Mucosa of rectum (tissue), 2 donors: ENCODE measurements at regions not wholly inside any gene's neighbourhood (a gene's known extent, or its start where the extent isn't known, plus 50 kb on each side); places are given as distances from the start of the nearest gene placed in this dataset.
"Not testable (repeated sequence)": the region's sequence is repeated elsewhere in the genome, so short reads cannot be mapped to it uniquely, and the experiment has no call there.

Source experiments
- H3K27ac ChIP-seq, 2 donors: one replicate each; pipeline ENCODE4 v1.7.0; 2013; ENCODE audit warnings: inconsistent platforms in 2 of 2, low read depth in 2 of 2, low read length in 2 of 2
- H3K27me3 ChIP-seq, 2 donors: one replicate each; pipeline ENCODE4 v1.7.0; 2013; ENCODE audit warnings: low read length in 2 of 2; ENCODE audit not compliant: control insufficient read depth in 2 of 2, insufficient read depth in 2 of 2
- H3K36me3 ChIP-seq, 2 donors: one replicate each; pipeline ENCODE4 v1.7.0; 2013; ENCODE audit warnings: low read length in 2 of 2; ENCODE audit not compliant: control insufficient read depth in 2 of 2, insufficient read depth in 2 of 2
- H3K4me1 ChIP-seq, 2 donors: one replicate each; pipeline ENCODE4 v1.7.0; 2013; ENCODE audit warnings: low read length in 2 of 2, mild to moderate bottlenecking in 1 of 2; ENCODE audit not compliant: control insufficient read depth in 2 of 2, insufficient read depth in 2 of 2
- H3K4me3 ChIP-seq, 2 donors: one replicate each; pipeline ENCODE4 v1.7.0; 2013; ENCODE audit warnings: low read length in 2 of 2
- H3K9ac ChIP-seq, 2 donors: one replicate each; pipeline ENCODE4 v1.7.0; 2013; ENCODE audit warnings: low read length in 2 of 2, low read depth in 1 of 2, mild to moderate bottlenecking in 1 of 2
- H3K9me3 ChIP-seq, 2 donors: one replicate each; pipeline ENCODE4 v1.7.0; 2013; ENCODE audit warnings: low read length in 2 of 2; ENCODE audit not compliant: control insufficient read depth in 2 of 2
- donor health status: healthy.
- donor health status: Normal muscosa, but diverticular disease.

GRCh38 chr20:48120120-48120519, 334.8 kb upstream of the SULF2 start:
- Histone ChIP-seq H3K4me1 (no peaks in the 10 kb centered on the region), H3K9ac (no peak overlapping the region), H3K27ac (no peak overlapping the region), H3K36me3 (no peaks in the 10 kb centered on the region), H3K9me3 (no peaks in the 10 kb centered on the region), H3K4me3 (no peak overlapping the region), H3K27me3 (no peaks in the 10 kb centered on the region)

GRCh38 chr20:48119389-48119788, 334.1 kb upstream of the SULF2 start:
- not testable (repeated sequence) for H3K27ac ChIP-seq, H3K27me3 ChIP-seq, H3K36me3 ChIP-seq, H3K4me3 ChIP-seq, H3K4me1 ChIP-seq, H3K9me3 ChIP-seq, H3K9ac ChIP-seq

- Histone ChIP-seq H3K9me3 (no peaks in the 10 kb centered on the region), H3K27ac (no peak overlapping the region), H3K4me3 (no peak overlapping the region), H3K27me3 (no peaks in the 10 kb centered on the region), H3K36me3 (no peaks in the 10 kb centered on the region), H3K9ac (no peak overlapping the region), H3K4me1 (no peaks in the 10 kb centered on the region)
These were observed 330.2 kb upstream of the SULF2 start for GRCh38 chr20:48115502-48115901.

GRCh38 chr20:48107560-48107959, 322.3 kb upstream of the SULF2 start:
- Histone ChIP-seq H3K27me3 (peaks cover 0 to 5% of the 10 kb centered on the region in 2 donors), H3K9ac (no peak overlapping the region), H3K36me3 (no peaks in the 10 kb centered on the region), H3K9me3 (no peaks in the 10 kb centered on the region), H3K4me1 (no peaks in the 10 kb centered on the region), H3K27ac (no peak overlapping the region), H3K4me3 (no peak overlapping the region)

- peaks cover 0 to 5% of the 10 kb centered on the region in 2 donors for H3K27me3 ChIP-seq
- no peak overlapping the region for H3K9ac ChIP-seq
- no peak overlapping the region for H3K4me3 ChIP-seq
- H3K4me1 ChIP-seq = no peaks in the 10 kb centered on the region
- no peak overlapping the region for H3K27ac ChIP-seq
- no peaks in the 10 kb centered on the region for H3K36me3 ChIP-seq
- no peaks in the 10 kb centered on the region for H3K9me3 ChIP-seq
These were observed 321.1 kb upstream of the SULF2 start for GRCh38 chr20:48106428-48106827.

- no peak overlapping the region for H3K4me3 ChIP-seq
- H3K4me1 ChIP-seq = no peaks in the 10 kb centered on the region
- no peaks in the 10 kb centered on the region for H3K9me3 ChIP-seq
- H3K27me3 ChIP-seq = peaks cover 0 to 6% of the 10 kb centered on the region in 2 donors
- no peaks in the 10 kb centered on the region for H3K36me3 ChIP-seq
- no peak overlapping the region for H3K9ac ChIP-seq
- no peak overlapping the region for H3K27ac ChIP-seq
These were observed 320.2 kb upstream of the SULF2 start for GRCh38 chr20:48105526-48105925.

- Histone ChIP-seq H3K4me3 (no peak overlapping the region), H3K9ac (no peak overlapping the region), H3K36me3 (no peaks in the 10 kb centered on the region), H3K27me3 (peaks cover 0 to 7% of the 10 kb centered on the region in 2 donors), H3K9me3 (no peaks in the 10 kb centered on the region), H3K4me1 (no peaks in the 10 kb centered on the region), H3K27ac (no peak overlapping the region)
These were observed 317.8 kb upstream of the SULF2 start for GRCh38 chr20:48102931-48103660.

GRCh38 chr20:48102076-48102787, 317.0 kb upstream of the SULF2 start:
- no peak overlapping the region for H3K27ac ChIP-seq
- peaks cover 0 to 7% of the 10 kb centered on the region in 2 donors for H3K27me3 ChIP-seq
- H3K9ac ChIP-seq = no peak overlapping the region
- H3K36me3 ChIP-seq = no peaks in the 10 kb centered on the region
- H3K9me3 ChIP-seq = no peaks in the 10 kb centered on the region
- H3K4me1 ChIP-seq = no peaks in the 10 kb centered on the region
- no peak overlapping the region for H3K4me3 ChIP-seq

GRCh38 chr20:48100483-48100882, 315.2 kb upstream of the SULF2 start:
- Histone ChIP-seq H3K9me3 (no peaks in the 10 kb centered on the region), H3K36me3 (no peaks in the 10 kb centered on the region), H3K27me3 (peaks cover 0 to 7% of the 10 kb centered on the region in 2 donors), H3K27ac (no peak overlapping the region), H3K4me1 (no peaks in the 10 kb centered on the region), H3K9ac (no peak overlapping the region), H3K4me3 (no peak overlapping the region)

GRCh38 chr20:48098866-48099265, 313.6 kb upstream of the SULF2 start:
- Histone ChIP-seq H3K27ac (no peak overlapping the region), H3K9me3 (no peaks in the 10 kb centered on the region), H3K9ac (no peak overlapping the region), H3K27me3 (peaks cover 0 to 7% of the 10 kb centered on the region in 2 donors), H3K4me3 (no peak overlapping the region), H3K4me1 (no peaks in the 10 kb centered on the region), H3K36me3 (no peaks in the 10 kb centered on the region)
